Lower leg skin (tissue), 3 donors: ENCODE measurements at regions not wholly inside any gene's neighbourhood (a gene's known extent, or its start where the extent isn't known, plus 50 kb on each side); places are given as distances from the start of the nearest gene placed in this dataset.

ENCODE experiments used
- CTCF ChIP-seq, 3 donors: fragments of 450-650 bp; IDR thresholded peaks; one replicate each; pipeline ENCODE4 v1.5.1; 2016; ENCODE audit warnings: antibody characterized with exemption in 3 of 3, mild to moderate bottlenecking in 3 of 3, moderate library complexity in 2 of 3
- POLR2A ChIP-seq, 2 donors: fragments of 450-650 bp; IDR thresholded peaks; one replicate each; pipeline ENCODE4 v1.6.1; 2016 to 2017; ENCODE audit warnings: antibody characterized with exemption in 2 of 2, mild to moderate bottlenecking in 1 of 2, moderate library complexity in 1 of 2

GRCh38 chr2:42962508-42962953 is 170.1 kb upstream of the HAAO start:
- TF ChIP-seq CTCF (IDR thresholded peaks at IDR 0.05), result no peak
- TF ChIP-seq POLR2A (IDR thresholded peaks at IDR 0.05), result no peak
